Stomach (tissue), 4 donors: ENCODE measurements at regions not wholly inside any gene's neighbourhood (a gene's known extent, or its start where the extent isn't known, plus 50 kb on each side); places are given as distances from the start of the nearest gene placed in this dataset.
"Not testable (repeated sequence)": the region's sequence is repeated elsewhere in the genome, so short reads cannot be mapped to it uniquely, and the experiment has no call there.

Source experiments
- EP300 ChIP-seq: sonication (generic); formaldehyde crosslinking; IDR thresholded peaks from one replicate; pipeline ENCODE4 v1.6.1; 2017; ENCODE audit warnings: antibody characterized with exemption
- POLR2A ChIP-seq, 4 donors: fragments of 450-650 bp; IDR thresholded peaks; one replicate each; pipeline ENCODE4 v1.6.1; 2016; ENCODE audit warnings: antibody characterized with exemption in 4 of 4, control low read depth in 2 of 4, mild to moderate bottlenecking in 1 of 4, moderate library complexity in 1 of 4
- POLR2AphosphoS5 ChIP-seq, 3 donors: sonication (generic); formaldehyde crosslinking; IDR thresholded peaks; one replicate each; pipeline ENCODE4 v1.6.1; 2016; ENCODE audit warnings: antibody characterized with exemption in 3 of 3
- TF ChIP-seq, protein P1 (sequence below), 7 experiments: fragments of 450-650 bp in 4 of 7; fragments of 200-600 bp in 3 of 7; sonication (generic) in 3 of 7; IDR thresholded peaks; one replicate each; pipeline ENCODE4 v1.5.1; 2016 to 2019; ENCODE audit warnings: antibody characterized with exemption in 7 of 7, control low read depth in 2 of 7, mild to moderate bottlenecking in 1 of 7

DNA sequence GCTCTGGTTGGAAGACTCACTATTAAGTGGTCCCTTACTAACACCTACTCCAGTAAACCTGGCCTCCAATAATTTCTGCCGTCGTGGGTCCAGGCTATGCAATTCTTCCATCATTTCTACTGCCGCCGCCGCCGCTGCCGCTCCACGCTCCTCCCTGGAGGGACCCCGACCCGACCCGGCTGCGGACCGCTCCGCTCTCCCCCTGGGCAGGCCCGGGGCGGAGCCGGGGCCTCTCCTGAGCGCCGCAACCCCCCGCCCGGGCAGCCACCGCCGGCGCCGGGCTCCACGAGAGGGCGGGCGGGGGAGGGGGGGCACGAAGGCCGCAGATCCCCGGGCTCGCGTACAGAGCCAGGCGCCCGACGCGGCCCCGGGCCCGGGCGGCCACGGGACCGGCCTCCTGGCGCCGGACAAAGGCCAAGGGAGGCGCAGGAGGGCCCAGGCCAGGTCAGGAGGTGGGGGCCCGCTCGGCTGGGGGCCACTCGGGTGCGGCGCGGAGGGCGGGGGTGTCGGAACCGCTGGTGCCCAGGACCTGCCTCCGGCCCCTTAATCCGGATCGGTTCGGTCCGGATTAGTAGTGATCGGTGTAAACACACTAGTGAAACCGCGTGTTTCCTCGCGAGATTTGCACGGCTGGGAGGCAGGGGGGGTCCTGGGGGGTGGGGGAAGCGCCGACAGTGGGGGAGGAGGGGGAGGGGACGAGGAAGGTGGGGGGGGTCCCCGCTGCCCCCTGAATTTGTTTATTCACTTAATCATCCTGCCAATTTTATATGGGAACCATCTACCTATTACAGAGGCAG is 215.1 kb upstream of the CCL2 start:
- TF ChIP-seq, protein P1, sequence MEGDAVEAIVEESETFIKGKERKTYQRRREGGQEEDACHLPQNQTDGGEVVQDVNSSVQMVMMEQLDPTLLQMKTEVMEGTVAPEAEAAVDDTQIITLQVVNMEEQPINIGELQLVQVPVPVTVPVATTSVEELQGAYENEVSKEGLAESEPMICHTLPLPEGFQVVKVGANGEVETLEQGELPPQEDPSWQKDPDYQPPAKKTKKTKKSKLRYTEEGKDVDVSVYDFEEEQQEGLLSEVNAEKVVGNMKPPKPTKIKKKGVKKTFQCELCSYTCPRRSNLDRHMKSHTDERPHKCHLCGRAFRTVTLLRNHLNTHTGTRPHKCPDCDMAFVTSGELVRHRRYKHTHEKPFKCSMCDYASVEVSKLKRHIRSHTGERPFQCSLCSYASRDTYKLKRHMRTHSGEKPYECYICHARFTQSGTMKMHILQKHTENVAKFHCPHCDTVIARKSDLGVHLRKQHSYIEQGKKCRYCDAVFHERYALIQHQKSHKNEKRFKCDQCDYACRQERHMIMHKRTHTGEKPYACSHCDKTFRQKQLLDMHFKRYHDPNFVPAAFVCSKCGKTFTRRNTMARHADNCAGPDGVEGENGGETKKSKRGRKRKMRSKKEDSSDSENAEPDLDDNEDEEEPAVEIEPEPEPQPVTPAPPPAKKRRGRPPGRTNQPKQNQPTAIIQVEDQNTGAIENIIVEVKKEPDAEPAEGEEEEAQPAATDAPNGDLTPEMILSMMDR (IDR thresholded peaks at IDR 0.05), result not testable (repeated sequence)
- TF ChIP-seq POLR2AphosphoS5 (IDR thresholded peaks at IDR 0.05); EP300; POLR2A (IDR thresholded peaks at IDR 0.05): not testable (repeated sequence)
